Mesodermal cell (in vitro differentiated cells): ENCODE measurements at regions not wholly inside any gene's neighbourhood (a gene's known extent, or its start where the extent isn't known, plus 50 kb on each side); places are given as distances from the start of the nearest gene placed in this dataset.

Source experiments
- H3K27ac ChIP-seq: 2 replicates; pipeline ENCODE4 v1.7.0; 2013; ENCODE audit warnings: mild to moderate bottlenecking, low read depth, low read length, moderate library complexity; ENCODE audit not compliant: severe bottlenecking
- H3K36me3 ChIP-seq: 2 replicates; pipeline ENCODE4 v1.7.1; 2013; ENCODE audit warnings: mild to moderate bottlenecking, low read length, moderate library complexity; ENCODE audit not compliant: control insufficient read depth, insufficient read depth
- H3K4me1 ChIP-seq: one replicate; pipeline ENCODE4 v1.7.1; 2013; ENCODE audit warnings: mild to moderate bottlenecking, low read length; ENCODE audit not compliant: insufficient read depth, control insufficient read depth, poor library complexity, severe bottlenecking
- H3K4me3 ChIP-seq: 2 replicates; pipeline ENCODE4 v1.7.0; 2013; ENCODE audit warnings: low read length, control low read depth, mild to moderate bottlenecking; ENCODE audit not compliant: insufficient read depth, poor library complexity, severe bottlenecking; ENCODE audit errors: extremely low read depth
- H3K9me3 ChIP-seq: 2 replicates; pipeline ENCODE4 v1.7.1; 2013; ENCODE audit warnings: mild to moderate bottlenecking, low read length, moderate library complexity; ENCODE audit not compliant: control insufficient read depth
- WGBS, 2 experiments: methylation state at CpG; one replicate each; pipeline ENCODE4 v1.1.5; 2013; ENCODE audit warnings: missing lambda C conversion rate in 2 of 2; ENCODE audit not compliant: insufficient coverage in 2 of 2; 5-methylcytosine and 5-hydroxymethylcytosine counted together

GRCh38 chr15:25982736-25983135 is 119.6 kb upstream of the ATP10A start:
- no peaks in the 10 kb centered on the region for H3K4me1 ChIP-seq
- H3K36me3 ChIP-seq = no peaks in the 10 kb centered on the region
- H3K27ac ChIP-seq = no peak overlapping the region
- WGBS, 2 experiments = 83 to 90% methylated on average over 3 of the region's 6 CpGs
- H3K4me3 ChIP-seq = no peak overlapping the region
- no peaks in the 10 kb centered on the region for H3K9me3 ChIP-seq

GRCh38 chr15:25981114-25981513 is 118.0 kb upstream of the ATP10A start:
- Histone ChIP-seq H3K36me3 (no peaks in the 10 kb centered on the region), H3K9me3 (no peaks in the 10 kb centered on the region), H3K4me1 (no peaks in the 10 kb centered on the region), H3K27ac (no peak overlapping the region), H3K4me3 (no peak overlapping the region)
- 77 to 85% methylated on average over 2 of the region's 3 CpGs for WGBS, 2 experiments

GRCh38 chr15:25972141-25972675 is 109.1 kb upstream of the ATP10A start:
- Histone ChIP-seq H3K4me1 (no peaks in the 10 kb centered on the region), H3K36me3 (no peaks in the 10 kb centered on the region), H3K27ac (no peak overlapping the region), H3K4me3 (no peak overlapping the region), H3K9me3 (no peaks in the 10 kb centered on the region)
- 75 to 93% methylated on average over 2 of the region's 4 CpGs for WGBS, 2 experiments

- H3K9me3 ChIP-seq = no peaks in the 10 kb centered on the region
Observed at GRCh38 chr15:25971053-25971452, 107.9 kb upstream of the ATP10A start.

GRCh38 chr15:25969886-25970285 is 106.8 kb upstream of the ATP10A start:
- H3K36me3 ChIP-seq = no peaks in the 10 kb centered on the region
- H3K9me3 ChIP-seq = no peaks in the 10 kb centered on the region
- 75 to 100% methylated on average over 1 to 2 of the region's 4 CpGs for WGBS, 2 experiments
- no peak overlapping the region for H3K27ac ChIP-seq
- no peaks in the 10 kb centered on the region for H3K4me1 ChIP-seq
- H3K4me3 ChIP-seq = no peak overlapping the region

More at GRCh38 chr15:25971053-25971452, 107.9 kb upstream of the ATP10A start:
- Histone ChIP-seq H3K27ac (no peak overlapping the region), H3K4me3 (no peak overlapping the region), H3K36me3 (no peaks in the 10 kb centered on the region), H3K4me1 (no peaks in the 10 kb centered on the region)
- 97 to 100% methylated on average over 4 to 5 of the region's 6 CpGs for WGBS, 2 experiments

GRCh38 chr15:25967116-25967515 is 104.0 kb upstream of the ATP10A start:
- Histone ChIP-seq H3K9me3 (no peaks in the 10 kb centered on the region), H3K4me3 (no peak overlapping the region), H3K4me1 (no peaks in the 10 kb centered on the region), H3K36me3 (no peaks in the 10 kb centered on the region), H3K27ac (no peak overlapping the region)
- WGBS, 2 experiments = 90 to 100% methylated on average over 1 of the region's 3 CpGs

GRCh38 chr15:25965326-25965725 is 102.2 kb upstream of the ATP10A start:
- H3K36me3 ChIP-seq = no peaks in the 10 kb centered on the region
- no peak overlapping the region for H3K27ac ChIP-seq
- no peak overlapping the region for H3K4me3 ChIP-seq
- H3K4me1 ChIP-seq = no peaks in the 10 kb centered on the region
- WGBS, 2 experiments = 81 to 83% methylated on average over 3 to 5 of the region's 5 CpGs
- H3K9me3 ChIP-seq = no peaks in the 10 kb centered on the region

GRCh38 chr15:25960273-25960672 is 97.1 kb upstream of the ATP10A start:
- 89 to 91% methylated on average over 4 to 5 of the region's 5 CpGs for WGBS, 2 experiments
- Histone ChIP-seq H3K4me1 (no peaks in the 10 kb centered on the region), H3K27ac (no peak overlapping the region), H3K9me3 (no peaks in the 10 kb centered on the region), H3K4me3 (no peak overlapping the region), H3K36me3 (no peaks in the 10 kb centered on the region)

GRCh38 chr15:25959100-25959499 is 96.0 kb upstream of the ATP10A start:
- H3K9me3 ChIP-seq = no peaks in the 10 kb centered on the region
- no peak overlapping the region for H3K4me3 ChIP-seq
- no peak overlapping the region for H3K27ac ChIP-seq

GRCh38 chr15:25955628-25956027 is 92.5 kb upstream of the ATP10A start:
- H3K4me1 ChIP-seq = no peaks in the 10 kb centered on the region
- no peak overlapping the region for H3K4me3 ChIP-seq
- no peak overlapping the region for H3K27ac ChIP-seq
- H3K9me3 ChIP-seq = no peaks in the 10 kb centered on the region
- WGBS, 2 experiments = 100% methylated on average over 1 of the region's 2 CpGs; no CpG with 5 or more reads in 1 of the 2 experiments
- no peaks in the 10 kb centered on the region for H3K36me3 ChIP-seq

More at GRCh38 chr15:25959100-25959499, 96.0 kb upstream of the ATP10A start:
- no CpG with 5 or more reads among the region's 1 CpG for WGBS, 2 experiments
- H3K4me1 ChIP-seq = no peaks in the 10 kb centered on the region
- no peaks in the 10 kb centered on the region for H3K36me3 ChIP-seq

- H3K27ac ChIP-seq = no peak overlapping the region
- H3K9me3 ChIP-seq = no peaks in the 10 kb centered on the region
- H3K36me3 ChIP-seq = no peaks in the 10 kb centered on the region
- no peaks in the 10 kb centered on the region for H3K4me1 ChIP-seq
- H3K4me3 ChIP-seq = no peak overlapping the region
- 80 to 83% methylated on average over 1 to 4 of the region's 4 CpGs for WGBS, 2 experiments
Observed at GRCh38 chr15:25954398-25954797, 91.3 kb upstream of the ATP10A start.
